ENCODE measurements at regions not wholly inside any gene's neighbourhood (a gene's known extent, or its start where the extent isn't known, plus 50 kb on each side); places are given as distances from the start of the nearest gene placed in this dataset.

GRCh38 chr16:52227851-52228250 is 319.1 kb downstream of the TOX3 start:
- no peaks in the 10 kb centered on the region for H3K36me3 ChIP-seq
- no peak for DNase-seq (ENCODE audit: extremely low spot score in 2 of 2)
- H3K27ac ChIP-seq, result no peak overlapping the region
- H3K4me3 ChIP-seq, result no peak overlapping the region
- H3K27me3 ChIP-seq, result no peaks in the 10 kb centered on the region
- no peaks in the 10 kb centered on the region for H3K9me3 ChIP-seq
- no peaks in the 10 kb centered on the region for H3K4me1 ChIP-seq
- intact Hi-C loops (cut with DNase I), result no loop called here
- TF ChIP-seq POLR2AphosphoS5 (IDR thresholded peaks at IDR 0.05; ENCODE audit: insufficient read depth in 1 of 2, low read depth in 1 of 2), result no peak
- no peak for TF ChIP-seq CTCF (IDR thresholded peaks at IDR 0.05)
- TF ChIP-seq POLR2A (IDR thresholded peaks at IDR 0.05), result no peak

GRCh38 chr16:52212841-52213240 is 334.1 kb downstream of the TOX3 start:
- TF ChIP-seq POLR2A (IDR thresholded peaks at IDR 0.05) (no peak), POLR2AphosphoS5 (IDR thresholded peaks at IDR 0.05; ENCODE audit: insufficient read depth in 1 of 2, low read depth in 1 of 2) (no peak), CTCF (IDR thresholded peaks at IDR 0.05) (no peak)
- Histone ChIP-seq H3K4me3 (no peak overlapping the region), H3K27ac (no peak overlapping the region), H3K9me3 (no peaks in the 10 kb centered on the region), H3K36me3 (no peaks in the 10 kb centered on the region), H3K27me3 (no peaks in the 10 kb centered on the region), H3K4me1 (no peaks in the 10 kb centered on the region)
- no peak for DNase-seq (ENCODE audit: extremely low spot score in 2 of 2)
- intact Hi-C loops (cut with DNase I), result no loop called here

- no peaks in the 10 kb centered on the region for H3K9me3 ChIP-seq
- no peaks in the 10 kb centered on the region for H3K36me3 ChIP-seq
- DNase-seq (ENCODE audit: extremely low spot score in 2 of 2), result no peak
- H3K4me1 ChIP-seq, result no peaks in the 10 kb centered on the region
- H3K27ac ChIP-seq, result no peak overlapping the region
- intact Hi-C loops (cut with DNase I), result no loop called here
- TF ChIP-seq CTCF (IDR thresholded peaks at IDR 0.05) (no peak), POLR2A (IDR thresholded peaks at IDR 0.05) (no peak), POLR2AphosphoS5 (IDR thresholded peaks at IDR 0.05; ENCODE audit: insufficient read depth in 1 of 2, low read depth in 1 of 2) (no peak)
- no peaks in the 10 kb centered on the region for H3K27me3 ChIP-seq
- no peak overlapping the region for H3K4me3 ChIP-seq
Measured at GRCh38 chr16:52209227-52209626, 337.7 kb downstream of the TOX3 start.

GRCh38 chr16:52203096-52203495 is 343.8 kb downstream of the TOX3 start:
- Histone ChIP-seq H3K9me3 (no peaks in the 10 kb centered on the region), H3K27me3 (no peaks in the 10 kb centered on the region), H3K27ac (no peak overlapping the region), H3K4me3 (no peak overlapping the region), H3K4me1 (no peaks in the 10 kb centered on the region), H3K36me3 (no peaks in the 10 kb centered on the region)
- no peak for TF ChIP-seq CTCF (IDR thresholded peaks at IDR 0.05)
- TF ChIP-seq POLR2A (IDR thresholded peaks at IDR 0.05), result no peak
- TF ChIP-seq POLR2AphosphoS5 (IDR thresholded peaks at IDR 0.05; ENCODE audit: insufficient read depth in 1 of 2, low read depth in 1 of 2), result no peak
- DNase-seq (ENCODE audit: extremely low spot score in 2 of 2), result no peak
- intact Hi-C loops (cut with DNase I), result no loop called here

- no peak for TF ChIP-seq POLR2AphosphoS5 (IDR thresholded peaks at IDR 0.05; ENCODE audit: insufficient read depth in 1 of 2, low read depth in 1 of 2)
- TF ChIP-seq CTCF (IDR thresholded peaks at IDR 0.05), result no peak
- no peak for TF ChIP-seq POLR2A (IDR thresholded peaks at IDR 0.05)
Measured at GRCh38 chr16:52193441-52193840, 353.5 kb downstream of the TOX3 start.

More at GRCh38 chr16:52193441-52193840, 353.5 kb downstream of the TOX3 start:
- Histone ChIP-seq H3K36me3 (no peaks in the 10 kb centered on the region), H3K27ac (no peak overlapping the region), H3K4me3 (no peak overlapping the region), H3K9me3 (no peaks in the 10 kb centered on the region), H3K27me3 (no peaks in the 10 kb centered on the region), H3K4me1 (no peaks in the 10 kb centered on the region)
- intact Hi-C loops (cut with DNase I), result loop anchor here (10.0 kb wide), 1 partner anchor 821 kb away; no protein-coding TSS in a partner anchor
- no peak for DNase-seq (ENCODE audit: extremely low spot score in 2 of 2)

All from vagina (tissue), 2 donors.